M059J (cell line): ENCODE measurements at regions not wholly inside any gene's neighbourhood (a gene's known extent, or its start where the extent isn't known, plus 50 kb on each side); places are given as distances from the start of the nearest gene placed in this dataset.
"Not testable (repeated sequence)": the region's sequence is repeated elsewhere in the genome, so short reads cannot be mapped to it uniquely, and the experiment has no call there.

Experiments used
- DNase-seq: peaks from one replicate; pipeline ENCODE4 v3.0.0-alpha.2; 2012; ENCODE audit warnings: low read depth

- peak; percentile 27 for DNase-seq
Measured at GRCh38 chr14:99995700-99996356, 69.4 kb upstream of the EVL start.

GRCh38 chr14:99996951-99997571, 68.2 kb upstream of the EVL start:
- no peak for DNase-seq

- DNase-seq: not testable (repeated sequence)
Measured at GRCh38 chr14:100000398-100000797, 64.8 kb upstream of the EVL start.

GRCh38 chr14:100004392-100004791, 60.8 kb upstream of the EVL start:
- no peak for DNase-seq

- DNase-seq: no peak
Measured at GRCh38 chr14:100007254-100007653, 58.0 kb upstream of the EVL start.

- DNase-seq: not testable (repeated sequence)
Measured at GRCh38 chr14:100009802-100010201, 55.4 kb upstream of the EVL start.

- no peak for DNase-seq
Measured at GRCh38 chr14:100010679-100011078, 54.5 kb upstream of the EVL start.

- DNase-seq: no peak
Measured at GRCh38 chr14:100011628-100012325, 53.4 kb upstream of the EVL start.

GRCh38 chr14:100012478-100013327, 52.5 kb upstream of the EVL start:
- DNase-seq: peak; percentile 61

GRCh38 chr14:100015251-100015655, 50.0 kb upstream of the EVL start:
- DNase-seq: peak; percentile 8
